ENCODE measurements at regions not wholly inside any gene's neighbourhood (a gene's known extent, or its start where the extent isn't known, plus 50 kb on each side); places are given as distances from the start of the nearest gene placed in this dataset.

DNA sequence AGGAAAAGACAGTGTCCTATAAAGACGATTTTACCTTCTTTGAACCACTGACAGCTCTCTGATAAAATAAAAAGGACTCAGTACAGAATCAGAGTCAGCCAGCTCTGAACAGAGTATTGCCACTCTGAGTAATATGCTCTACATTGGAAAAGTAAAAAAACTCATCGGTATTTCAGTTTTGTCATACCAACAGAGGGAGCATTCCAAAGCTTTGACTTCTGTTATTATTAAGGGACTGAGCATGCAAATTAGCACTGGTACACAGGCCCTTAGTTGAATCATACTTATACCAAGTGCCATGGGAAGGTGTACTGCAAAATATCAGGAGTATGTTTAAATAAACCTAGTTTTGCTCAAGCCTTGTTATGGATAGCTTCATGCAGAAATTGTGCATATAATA is 509.0 kb upstream of the KIF2B start:
- TF ChIP-seq POLR2A (IDR thresholded peaks at IDR 0.05), result no peak
- TF ChIP-seq, protein P1, sequence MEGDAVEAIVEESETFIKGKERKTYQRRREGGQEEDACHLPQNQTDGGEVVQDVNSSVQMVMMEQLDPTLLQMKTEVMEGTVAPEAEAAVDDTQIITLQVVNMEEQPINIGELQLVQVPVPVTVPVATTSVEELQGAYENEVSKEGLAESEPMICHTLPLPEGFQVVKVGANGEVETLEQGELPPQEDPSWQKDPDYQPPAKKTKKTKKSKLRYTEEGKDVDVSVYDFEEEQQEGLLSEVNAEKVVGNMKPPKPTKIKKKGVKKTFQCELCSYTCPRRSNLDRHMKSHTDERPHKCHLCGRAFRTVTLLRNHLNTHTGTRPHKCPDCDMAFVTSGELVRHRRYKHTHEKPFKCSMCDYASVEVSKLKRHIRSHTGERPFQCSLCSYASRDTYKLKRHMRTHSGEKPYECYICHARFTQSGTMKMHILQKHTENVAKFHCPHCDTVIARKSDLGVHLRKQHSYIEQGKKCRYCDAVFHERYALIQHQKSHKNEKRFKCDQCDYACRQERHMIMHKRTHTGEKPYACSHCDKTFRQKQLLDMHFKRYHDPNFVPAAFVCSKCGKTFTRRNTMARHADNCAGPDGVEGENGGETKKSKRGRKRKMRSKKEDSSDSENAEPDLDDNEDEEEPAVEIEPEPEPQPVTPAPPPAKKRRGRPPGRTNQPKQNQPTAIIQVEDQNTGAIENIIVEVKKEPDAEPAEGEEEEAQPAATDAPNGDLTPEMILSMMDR (IDR thresholded peaks at IDR 0.05), result no peak
